HUDEP-2 (cell line): ENCODE measurements at regions not wholly inside any gene's neighbourhood (a gene's known extent, or its start where the extent isn't known, plus 50 kb on each side); places are given as distances from the start of the nearest gene placed in this dataset.
A peak's percentile ranks its signal among the peaks of the same experiment; 100 is the strongest.

Experiments used
- DNase-seq, 76 experiments: peaks; one replicate each; lab custom pipeline; 2025; ENCODE audit not compliant: unreplicated experiment in 76 of 76; lab: John Stamatoyannopoulos, UW

DNA sequence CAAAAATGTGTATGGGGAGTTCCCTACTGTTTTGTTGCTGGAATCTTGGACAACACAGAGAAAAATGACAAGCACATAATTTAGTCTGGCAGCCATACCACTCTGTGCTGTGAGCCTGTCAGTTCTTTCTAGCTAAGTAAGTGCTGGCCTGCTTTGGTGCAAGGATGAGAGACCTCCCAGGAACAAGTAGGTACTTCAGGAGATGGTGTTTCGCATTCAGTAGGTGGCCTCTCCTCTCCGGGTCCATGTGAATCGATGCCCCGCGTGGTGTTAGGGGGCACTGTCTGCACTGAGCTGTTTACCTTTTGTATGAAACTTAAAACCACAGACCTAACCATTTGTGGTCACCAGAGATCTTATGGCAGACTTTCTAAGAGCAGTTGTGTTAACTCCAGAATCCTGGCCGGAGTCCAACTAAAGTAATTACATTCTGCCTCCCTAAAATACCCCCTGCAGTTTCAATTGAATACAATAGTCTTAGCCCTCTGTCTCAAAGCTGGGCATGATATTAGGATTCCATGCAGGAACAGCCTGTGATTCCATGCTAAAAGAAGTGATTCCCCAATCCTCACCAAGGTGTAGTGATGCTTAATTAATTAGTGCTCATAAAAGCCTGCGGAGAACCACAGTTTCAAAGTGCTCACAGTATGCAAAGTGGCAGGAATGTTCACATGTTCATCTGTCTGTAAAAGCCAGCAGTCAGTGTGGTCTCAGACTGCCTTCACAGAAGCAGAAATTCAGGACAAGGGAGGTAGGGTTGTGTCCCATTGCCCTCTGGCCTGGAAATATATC is 64.2 kb downstream of the LLPH start:
- peak in 1 of 76 experiments; percentile 3 for DNase-seq

DNA sequence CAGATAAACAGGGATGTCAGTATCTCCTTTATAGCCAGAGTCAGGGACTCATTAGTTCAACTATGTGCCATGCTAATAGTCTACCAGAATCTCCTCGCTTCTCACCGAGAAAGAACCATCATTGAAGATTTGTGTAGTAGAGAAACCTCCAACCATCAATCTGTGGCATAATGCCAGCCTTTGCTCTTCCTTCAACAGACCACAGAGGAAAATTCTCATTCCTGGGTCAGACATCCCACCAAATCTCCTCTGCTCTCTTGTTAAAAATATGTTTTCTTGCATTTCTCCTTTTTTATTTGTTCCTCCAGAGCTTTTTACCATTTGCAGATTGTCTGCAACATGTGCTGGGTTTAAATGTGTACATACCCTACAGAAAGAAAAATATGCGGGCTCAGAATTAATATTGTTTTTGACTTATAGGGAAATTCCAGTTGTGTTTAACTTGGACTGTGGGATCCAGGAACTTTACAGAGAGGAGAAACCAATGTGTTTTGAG is 64.9 kb downstream of the LLPH start:
- DNase-seq: no peak

DNA sequence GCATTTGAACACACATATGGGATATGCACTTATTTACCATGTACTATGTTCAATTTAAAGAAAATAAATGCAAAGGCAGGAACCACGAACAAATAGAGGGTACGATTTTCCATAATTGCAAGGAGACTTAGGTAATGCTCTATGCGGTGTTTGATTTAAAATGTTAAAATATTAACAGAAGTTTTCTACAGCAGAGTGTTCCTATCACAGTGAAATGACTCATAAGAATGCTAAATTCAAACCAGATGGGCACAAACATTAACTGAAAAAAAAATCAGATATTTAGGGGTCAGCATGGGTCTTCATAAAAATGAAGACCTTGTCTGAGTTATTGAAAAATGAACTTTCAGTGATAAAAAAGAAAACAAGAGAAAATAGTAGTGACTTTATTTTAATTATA is 65.4 kb downstream of the LLPH start:
- DNase-seq: no peak

DNA sequence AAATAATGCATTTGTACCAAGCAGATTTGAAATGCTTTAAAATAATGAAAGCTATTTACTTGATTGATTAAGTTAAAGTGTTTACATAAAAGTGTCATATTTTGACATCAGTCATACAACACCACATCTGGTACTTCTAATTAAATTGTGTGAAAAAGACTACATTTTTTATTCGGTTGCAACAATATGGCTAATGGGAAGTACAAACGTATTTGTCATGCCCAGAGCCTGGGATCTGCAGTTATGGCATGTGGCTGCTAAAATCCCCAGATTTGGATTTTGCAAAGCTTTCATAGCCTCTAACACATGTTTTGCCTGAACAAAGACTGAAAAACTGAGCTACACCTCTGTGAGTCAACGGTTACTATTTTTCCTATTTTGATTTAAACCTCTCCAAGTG is 66.6 kb downstream of the LLPH start:
- no peak for DNase-seq

DNA sequence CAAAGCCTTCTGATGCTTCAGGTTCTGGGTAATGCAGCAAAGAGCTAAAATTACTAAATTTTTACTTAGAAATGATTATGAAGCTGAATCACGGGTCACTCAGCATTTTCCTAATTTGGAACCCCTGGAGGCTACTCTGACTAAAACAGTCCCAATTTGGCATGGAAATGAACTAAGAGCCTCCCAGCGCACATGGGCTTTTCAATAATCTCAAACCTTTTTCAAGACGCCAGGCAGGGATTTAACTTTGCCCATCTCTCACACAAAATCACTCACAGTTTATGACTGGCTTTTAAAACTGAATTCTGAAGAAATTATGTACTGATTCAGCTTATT is 68.3 kb downstream of the LLPH start:
- DNase-seq: no peak

DNA sequence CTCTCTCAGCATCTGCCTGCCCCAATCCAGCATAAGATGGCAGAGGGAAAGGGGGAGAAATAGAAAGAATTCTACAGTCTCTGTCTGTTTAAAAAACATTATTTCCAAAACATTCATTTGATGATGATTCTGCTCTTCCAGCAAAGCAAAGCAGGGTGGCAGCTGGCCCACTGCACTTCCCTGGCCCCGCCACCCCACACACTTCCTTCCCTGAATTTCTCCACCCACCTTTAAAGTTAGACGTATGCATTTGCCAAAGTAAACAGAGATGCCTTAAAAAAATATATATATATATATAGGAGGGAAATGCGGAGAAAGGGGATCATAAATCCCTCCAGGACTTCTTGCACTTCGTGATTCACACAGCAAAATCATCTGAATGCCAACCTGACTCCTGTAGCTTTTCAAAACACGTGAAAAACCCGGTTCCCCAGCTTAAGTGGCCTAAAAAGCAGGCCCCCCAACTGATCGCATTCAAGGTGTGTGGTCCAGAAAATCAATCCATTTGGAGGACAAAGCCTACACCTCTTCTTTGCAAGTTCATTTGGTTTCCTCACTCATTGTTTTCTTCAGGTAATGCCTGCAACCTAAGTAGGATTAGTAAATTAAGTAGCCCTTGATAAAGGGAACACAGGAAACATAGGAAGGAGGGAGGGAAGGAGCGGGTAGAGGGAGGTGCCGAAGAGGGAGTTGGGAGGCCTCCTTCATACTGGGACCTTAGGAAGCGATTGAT is 68.8 kb downstream of the LLPH start:
- no peak for DNase-seq

DNA sequence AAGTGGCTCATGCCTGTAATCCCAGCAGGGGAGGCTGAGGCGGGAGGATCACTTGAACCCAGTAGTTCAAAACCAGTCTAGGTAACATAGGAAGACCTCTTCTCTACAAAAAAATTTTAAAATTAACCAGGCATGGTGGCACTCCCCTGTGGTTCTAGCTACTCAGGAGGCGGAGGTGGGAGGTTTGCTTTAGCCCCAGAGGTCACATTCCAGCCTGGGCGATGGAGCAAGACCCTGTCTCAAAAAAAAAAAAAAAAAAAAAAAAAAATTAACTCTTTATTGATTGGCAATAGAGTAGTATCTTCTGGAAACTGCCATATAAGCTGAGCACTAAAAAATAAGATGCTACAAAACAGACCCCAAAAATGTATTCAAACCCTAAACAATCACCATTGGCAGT is 69.5 kb downstream of the LLPH start:
- no peak for DNase-seq

DNA sequence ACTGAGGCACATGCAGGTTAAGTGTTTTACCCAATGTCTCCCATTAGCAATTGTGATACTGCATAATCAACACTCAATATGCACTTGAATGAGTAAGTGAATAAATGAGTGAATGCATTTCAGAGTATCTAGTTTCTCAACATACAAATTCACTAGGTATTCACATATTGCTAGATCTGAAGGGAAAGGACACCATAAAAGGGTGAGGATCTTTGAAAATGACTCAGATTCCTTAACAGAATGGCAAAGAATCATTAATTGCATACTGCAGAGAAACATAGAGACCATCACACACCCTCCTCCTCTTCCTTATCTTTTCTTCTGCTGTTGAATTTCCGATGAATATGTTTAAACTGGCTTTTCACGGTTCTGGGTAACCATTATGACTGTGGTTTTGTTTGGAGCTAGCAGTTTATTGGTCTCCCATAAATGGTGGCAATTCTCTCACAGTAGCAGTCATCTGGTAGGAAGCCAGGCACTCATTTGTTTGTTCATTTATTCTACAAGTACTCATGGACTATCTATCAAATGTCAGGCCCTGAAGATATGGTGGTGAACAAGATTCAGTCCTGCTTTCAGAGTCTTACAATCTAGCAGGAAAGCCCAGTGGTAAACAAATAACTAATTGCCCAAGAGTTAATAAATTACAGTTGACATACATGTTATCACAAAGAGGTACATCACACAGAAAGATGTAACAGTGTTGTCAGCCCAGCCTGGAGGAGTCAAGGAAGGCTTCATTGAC is 70.2 kb downstream of the LLPH start:
- no peak for DNase-seq

DNA sequence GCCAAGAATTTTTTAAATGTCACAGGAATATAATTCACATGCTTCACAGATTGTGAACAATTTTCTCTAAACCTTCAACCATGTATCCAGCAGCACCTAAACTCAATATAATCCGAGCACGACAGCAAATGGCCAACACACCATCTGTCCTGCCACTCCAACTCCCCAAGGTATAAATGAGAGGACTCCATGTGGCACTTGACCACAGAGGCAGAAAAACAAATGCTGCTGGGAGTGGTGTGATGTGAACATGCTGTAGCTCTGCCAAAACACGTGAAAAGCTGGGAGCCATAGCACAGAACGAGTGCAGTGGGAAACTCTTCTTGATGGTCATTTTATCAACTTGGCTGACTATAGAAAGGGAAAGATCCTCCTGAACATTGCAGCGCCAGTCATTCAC is 70.9 kb downstream of the LLPH start:
- DNase-seq: no peak

DNA sequence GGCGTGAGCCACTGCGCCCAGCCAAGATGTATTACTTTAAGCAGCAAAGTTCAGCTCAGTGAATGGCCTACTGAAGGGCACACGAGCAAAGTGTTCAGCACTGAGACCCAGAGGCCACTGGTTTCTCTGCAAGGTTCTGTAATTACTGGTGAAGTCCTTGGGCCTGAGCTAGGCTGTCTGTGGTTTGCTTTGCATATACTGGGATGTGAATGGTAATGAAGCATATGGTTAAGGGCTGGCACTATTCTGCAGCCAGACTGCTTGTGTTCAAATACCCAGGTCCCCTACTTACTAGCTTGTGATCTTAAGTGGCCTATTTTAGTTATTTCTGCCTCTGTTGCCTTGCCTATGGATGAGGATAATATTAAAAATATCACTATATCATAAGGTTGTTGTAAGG is 72.0 kb downstream of the LLPH start:
- no peak for DNase-seq

DNA sequence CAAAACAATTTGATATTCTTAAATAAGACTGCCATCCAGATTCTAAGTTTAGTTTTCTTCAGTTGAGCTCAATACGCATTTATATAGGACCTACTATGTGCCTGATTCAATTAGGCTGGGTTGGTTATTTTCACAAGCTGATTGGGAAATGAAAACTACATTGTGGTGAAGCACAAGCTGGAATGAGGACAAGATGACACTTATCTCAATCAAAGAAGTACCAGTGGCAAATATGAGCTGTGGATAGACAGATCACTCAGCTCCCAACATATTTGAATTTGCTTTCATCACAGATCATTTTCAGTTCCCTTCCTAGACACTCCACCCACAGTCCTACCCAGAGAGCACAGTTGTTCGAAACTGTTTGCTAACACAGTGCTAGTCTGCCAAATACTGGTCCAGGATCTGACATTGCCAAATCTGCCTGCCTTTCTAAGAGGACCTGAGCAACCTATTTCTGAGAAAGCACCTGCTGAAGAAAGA is 74.7 kb downstream of the LLPH start:
- DNase-seq: peak in 1 of 76 experiments; percentile 12

DNA sequence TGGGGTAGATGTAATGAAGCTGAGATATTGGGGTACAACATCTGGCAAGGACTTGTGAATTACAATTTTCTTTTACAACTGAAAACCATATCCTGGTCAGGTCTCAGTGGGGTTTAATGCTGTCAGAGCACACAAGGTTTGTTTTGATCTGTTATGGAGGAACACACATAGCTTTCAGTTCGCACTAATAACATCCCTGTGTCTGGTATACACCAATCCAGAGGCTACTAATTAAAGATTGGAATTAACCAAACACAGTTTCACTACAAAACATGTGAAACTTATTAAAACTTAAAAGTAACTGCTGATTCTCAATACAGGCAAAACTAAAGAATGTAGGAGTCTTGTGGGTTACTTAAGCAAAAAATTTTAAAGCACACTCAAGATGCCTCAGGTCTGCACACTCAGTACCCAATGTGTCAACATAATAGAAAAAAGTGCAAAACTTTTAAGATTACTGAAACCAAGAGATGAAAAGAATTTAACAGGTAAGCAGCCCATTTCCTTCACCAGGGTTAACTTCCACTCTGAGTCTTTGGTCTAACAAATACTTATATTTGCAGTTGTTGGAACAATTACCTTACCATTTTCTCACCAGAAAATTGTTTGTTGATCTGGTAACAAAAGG is 77.4 kb downstream of the LLPH start:
- no peak for DNase-seq

DNA sequence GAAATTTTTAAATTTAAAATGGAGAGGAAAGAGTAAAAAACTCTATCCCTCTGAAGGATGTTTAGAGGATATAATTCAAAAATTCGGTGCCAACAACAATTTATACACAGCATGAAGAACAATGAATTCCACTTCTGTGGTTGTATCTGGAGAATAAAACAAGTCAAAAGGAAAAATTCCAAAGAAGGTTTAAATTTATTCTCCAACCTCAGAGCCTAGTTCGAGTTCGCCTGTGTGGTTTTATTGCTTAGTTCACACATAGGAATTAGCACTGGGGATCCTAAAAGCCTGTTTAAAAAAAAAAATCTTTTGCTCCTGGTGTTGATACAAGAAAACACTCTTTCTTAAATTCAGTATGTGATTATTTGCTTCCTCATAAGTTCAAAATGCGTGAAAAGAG is 79.2 kb downstream of the LLPH start:
- no peak for DNase-seq

DNA sequence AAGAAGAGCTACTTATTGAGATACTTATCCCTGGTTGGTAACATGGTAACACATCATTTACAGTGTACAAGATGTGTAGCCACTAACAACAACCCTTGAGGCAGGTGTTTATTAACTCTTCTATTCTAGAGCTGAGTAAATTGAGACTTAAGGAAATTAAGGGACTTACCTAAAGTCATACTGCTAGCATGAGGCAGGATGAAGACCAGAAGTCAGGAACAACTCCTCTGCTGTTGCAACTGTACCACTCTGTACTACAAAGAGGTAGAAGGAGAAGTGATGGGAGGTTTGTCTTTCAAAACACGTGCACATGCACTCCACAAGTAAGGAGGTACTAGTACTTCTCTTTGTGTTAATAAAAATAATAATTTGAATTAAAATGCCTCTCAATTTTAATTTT is 79.9 kb downstream of the LLPH start:
- DNase-seq: no peak

DNA sequence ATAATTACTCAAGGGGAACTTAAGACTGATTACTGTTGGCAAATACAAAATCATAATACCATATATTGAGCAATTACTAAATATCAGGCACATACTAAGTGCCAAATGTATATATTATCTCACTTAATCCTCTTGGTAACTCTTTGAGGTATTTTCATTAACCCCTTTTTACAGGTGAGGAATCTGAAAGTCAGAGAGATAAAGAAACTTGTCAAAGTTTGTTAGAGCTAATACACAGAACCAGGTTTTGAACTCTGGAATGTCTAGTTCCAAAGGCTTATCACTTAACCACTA is 80.3 kb downstream of the LLPH start:
- DNase-seq: no peak

DNA sequence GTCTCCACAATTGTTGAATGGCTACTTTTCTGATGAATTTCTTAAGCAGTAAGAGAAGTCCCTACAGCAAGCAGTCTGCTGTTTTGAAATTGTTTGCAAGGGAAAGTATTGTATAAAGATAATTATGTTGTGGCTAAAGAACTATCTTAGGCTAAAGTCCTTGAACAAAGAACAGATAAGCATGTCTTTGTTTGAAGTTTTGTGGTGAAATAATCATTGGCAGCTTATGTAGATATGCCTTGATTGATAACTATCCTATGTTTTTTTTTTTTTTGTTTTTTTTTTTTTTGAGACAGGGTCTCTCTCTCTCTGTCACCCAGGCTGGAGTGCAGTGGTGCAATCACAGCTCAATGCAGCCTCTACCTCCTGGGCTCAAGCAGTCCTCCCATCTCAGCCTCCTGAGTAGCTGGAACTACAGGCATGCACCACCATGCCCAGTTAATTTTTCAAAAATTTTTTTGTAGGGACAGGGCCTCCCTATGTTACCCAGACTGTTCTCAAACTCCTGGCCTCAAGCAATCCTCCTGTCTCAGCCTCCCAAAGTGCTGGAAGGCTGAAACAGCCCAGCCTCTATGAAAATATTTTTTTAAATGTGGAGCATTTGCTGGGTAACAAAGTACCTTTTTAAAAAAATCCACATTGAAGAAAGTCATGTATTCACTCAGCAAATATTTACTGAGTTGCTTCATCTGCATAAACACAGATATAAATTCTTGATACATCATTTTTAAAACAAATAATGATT is 80.8 kb downstream of the LLPH start:
- no peak for DNase-seq

DNA sequence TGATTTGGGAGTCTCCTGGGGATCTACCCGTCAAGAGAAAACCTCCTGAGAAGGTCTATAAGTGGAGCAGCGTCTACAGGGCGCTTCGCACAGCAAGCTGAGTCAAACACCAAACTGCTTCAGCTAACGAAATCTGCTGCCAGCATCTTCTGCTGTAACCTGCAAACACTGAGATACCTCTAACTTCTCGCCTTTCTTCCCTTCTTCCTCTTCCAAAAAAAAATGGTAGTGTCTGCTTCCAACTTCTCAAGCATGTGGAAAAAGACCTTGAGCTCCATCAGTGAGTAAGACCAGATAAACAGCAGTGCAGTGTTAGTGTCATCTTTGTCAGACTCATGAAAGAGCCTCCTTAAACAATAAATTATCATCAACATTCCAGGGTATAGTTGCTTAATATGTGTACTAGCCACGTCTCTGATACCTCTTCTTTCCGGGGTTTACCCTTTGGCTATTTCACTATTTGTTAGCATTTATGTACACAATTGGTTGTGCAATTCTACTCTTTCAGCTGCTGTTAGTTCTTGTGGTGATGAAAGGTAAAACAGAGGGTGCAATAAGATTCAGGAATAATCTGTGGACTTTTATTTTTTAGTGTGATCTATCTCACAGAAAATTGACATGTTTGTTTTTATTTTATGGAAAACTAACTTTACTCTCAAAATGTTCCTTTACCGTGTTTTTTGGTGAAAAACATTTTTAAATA is 81.6 kb downstream of the LLPH start:
- no peak for DNase-seq

DNA sequence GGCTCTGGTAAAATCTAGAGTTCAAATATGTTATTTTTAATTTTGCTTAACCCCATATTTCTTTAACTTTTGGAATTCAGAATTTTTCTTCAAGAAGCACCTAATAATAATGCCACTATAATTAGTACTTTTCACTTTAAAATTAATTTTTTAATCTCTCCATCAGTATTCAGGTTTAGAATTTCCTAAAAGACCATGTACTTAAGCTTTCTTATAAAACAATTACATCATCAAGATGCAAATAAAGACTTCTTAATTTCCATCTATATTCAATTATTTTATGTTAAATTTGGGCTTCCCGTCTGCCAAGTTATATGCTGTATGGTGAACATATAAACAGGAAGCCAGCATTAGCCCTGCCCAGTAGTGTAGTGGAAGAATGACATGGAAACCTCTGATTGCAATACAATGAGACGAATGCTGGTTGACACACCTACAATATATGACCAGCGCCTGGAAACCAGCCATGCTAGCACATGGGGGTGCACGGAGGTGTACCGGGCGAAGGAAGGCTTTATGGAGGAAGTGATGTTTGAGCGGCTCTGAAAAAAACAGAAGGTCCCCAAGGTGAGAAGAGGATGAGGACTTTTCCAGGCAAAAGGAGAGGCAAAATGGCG is 82.2 kb downstream of the LLPH start:
- DNase-seq: no peak

DNA sequence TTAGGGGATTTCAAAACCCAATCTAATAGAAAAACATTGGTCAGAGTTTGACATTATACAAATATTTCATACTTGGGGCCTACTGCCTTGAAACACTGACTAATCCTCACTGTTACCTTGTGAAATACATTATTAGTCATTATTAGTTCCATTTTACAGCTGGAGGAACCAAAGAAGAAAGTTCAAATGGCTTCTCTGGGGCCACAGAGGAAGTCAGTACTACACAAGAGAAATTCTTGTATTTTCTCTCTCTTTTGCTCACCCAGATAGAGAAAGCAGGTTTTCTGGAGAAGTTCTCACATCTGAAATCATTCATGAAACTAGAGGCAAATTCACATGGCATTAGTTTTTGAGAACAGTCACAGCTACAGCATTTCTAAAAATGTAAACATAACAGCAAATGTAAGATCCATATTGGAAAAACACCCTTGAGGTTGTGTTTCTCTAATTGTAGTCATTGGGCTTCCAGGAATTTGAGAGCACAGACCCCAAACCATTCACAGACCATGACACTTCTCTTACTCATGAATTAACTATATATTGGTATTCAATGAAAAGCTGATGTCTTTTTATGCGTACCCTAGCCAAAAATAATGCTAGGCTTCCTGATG is 83.0 kb downstream of the LLPH start:
- DNase-seq: no peak
